ENCODE measurements at regions not wholly inside any gene's neighbourhood (a gene's known extent, or its start where the extent isn't known, plus 50 kb on each side); places are given as distances from the start of the nearest gene placed in this dataset.

GRCh38 chr15:39272901-39273300, 308.0 kb upstream of the THBS1 start:
- H3K9ac ChIP-seq (ENCODE audit: insufficient read depth, low read depth, low read length): peak overlapping the region; percentile 73; the same call in 1 of the 2 replicates
- intact Hi-C loops (cut with micrococcal nuclease; ENCODE audit: unreplicated experiment) (loop anchor here (1.0 to 10.0 kb wide), 4 partner anchors 60 to 184 kb away; no protein-coding TSS in a partner anchor), in situ Hi-C loops (cut with HindIII; ENCODE audit: extremely low pct_ligation_motif_present, low pct_unique_long_range_greater_than_20kb) (loop anchor here (5.0 to 10.0 kb wide), 2 partner anchors 101 to 148 kb away; no protein-coding TSS in a partner anchor)
- H3K27ac ChIP-seq (ENCODE audit: extremely low read length, insufficient read depth, low read length): peak overlapping the region; percentile 85
- H3K4me2 ChIP-seq (ENCODE audit: low read depth, low read length): peak overlapping the region; percentile 18; the same call in 1 of the 2 replicates
- H4K20me1 ChIP-seq (ENCODE audit: insufficient read depth, low read length): no peaks in the 10 kb centered on the region
- ATAC-seq: no peak
- FAIRE-seq: no peak
- DNase-seq (ENCODE audit: low spot score): no peak
- ChIA-PET POLR2A (interaction anchor here (1.6 to 3.8 kb wide), 2 partner anchors 308 to 312 kb away, joined by 4 to 27 read pairs; partner anchors contain the start of gene THBS1), CTCF (ENCODE audit: low intra/inter-chr PET ratio, low total read pairs) (no interaction called here)
- no peaks in the 10 kb centered on the region for H3K79me2 ChIP-seq (ENCODE audit: insufficient read depth, low read length)
- H3K9me3 ChIP-seq (ENCODE audit: low read length): no peaks in the 10 kb centered on the region
- BruUV-seq (replicated peaks): no TSS peak
- H3K4me1 ChIP-seq (ENCODE audit: insufficient read depth, low read length): peaks cover 86% of the 10 kb centered on the region
- H3K36me3 ChIP-seq (replicated peaks in 1 of 2; ENCODE audit: control insufficient read depth in 1 of 2, insufficient read depth in 2 of 2, low read length in 2 of 2): no peaks in the 10 kb centered on the region
- TF ChIP-seq AGO1 (IDR thresholded peaks at IDR 0.05; ENCODE audit: low read depth, low read length, poor library complexity, severe bottlenecking) (no peak), ATF4 (CRISPR knock-in tag; IDR thresholded peaks at IDR 0.05) (0 out of 4 replicates have a peak, but pooled peaks of 1 of the 2 experiments have one; percentile 3), ZMYM2 (CRISPR knock-in tag; IDR thresholded peaks at IDR 0.05) (no peak), ZNF17 (CRISPR knock-in tag; IDR thresholded peaks at IDR 0.05) (no peak), TRIM24 (CRISPR knock-in tag; IDR thresholded peaks at IDR 0.05) (no peak), ZFP37 (CRISPR knock-in tag; IDR thresholded peaks at IDR 0.05; ENCODE audit: borderline replicate concordance) (no peak), ZBTB37 (CRISPR knock-in tag; IDR thresholded peaks at IDR 0.05) (no peak)
- no peaks in the 10 kb centered on the region for H3K27me3 ChIP-seq (ENCODE audit: control insufficient read depth in 1 of 2, insufficient read depth in 2 of 2, low read length in 2 of 2)
- H2AFZ ChIP-seq (ENCODE audit: low read length): no peak overlapping the region
- WGBS (ENCODE audit: low lambda C conversion rate): 87% methylated on average over 2 of the region's 2 CpGs
- H3K4me3 ChIP-seq (replicated peaks in 1 of 3; ENCODE audit: insufficient read depth in 1 of 3, low read depth in 2 of 3, low read length in 3 of 3): no peak overlapping the region
